ENCODE measurements at regions not wholly inside any gene's neighbourhood (a gene's known extent, or its start where the extent isn't known, plus 50 kb on each side); places are given as distances from the start of the nearest gene placed in this dataset.

- no peak for TF ChIP-seq ZNF121 (CRISPR knock-in tag; IDR thresholded peaks at IDR 0.05)
- TF ChIP-seq TP53 (CRISPR knock-in tag; IDR thresholded peaks at IDR 0.05): no peak
- TF ChIP-seq IRF1 (CRISPR knock-in tag; IDR thresholded peaks at IDR 0.05): no peak
These were observed 612.2 kb upstream of the USP24 start (continued) for GRCh38 chr1:55827350-55827749.

GRCh38 chr1:55826381-55827080 lies 611.4 kb upstream of the USP24 start:
- CTCF ChIA-PET: no interaction called here
- POLR2A ChIA-PET: no interaction called here

GRCh38 chr1:55825461-55825860 lies 610.3 kb upstream of the USP24 start:
- Mint-ChIP-seq H3K4me1 (no peaks in the 10 kb centered on the region), H3K9me3 (peaks cover 3% of the 10 kb centered on the region; the same call in 1 of the 2 replicates), H3K27ac (no peak overlapping the region), H3K4me3 (no peak overlapping the region), H3K36me3 (no peaks in the 10 kb centered on the region), H3K27me3 (ENCODE audit: low read depth) (no peaks in the 10 kb centered on the region)
- POLR2A ChIA-PET: no interaction called here
- DNase-seq (ENCODE audit: low spot score): no peak
- no peak for TF ChIP-seq ZNF263 (CRISPR knock-in tag; IDR thresholded peaks at IDR 0.05; ENCODE audit: low read depth)
- no peak for TF ChIP-seq NFYB (CRISPR knock-in tag; conservative IDR thresholded peaks at IDR 0.05; ENCODE audit: low read depth)
- TF ChIP-seq IRF1 (CRISPR knock-in tag; IDR thresholded peaks at IDR 0.05): no peak
- no peak for TF ChIP-seq FOXK1 (CRISPR knock-in tag; IDR thresholded peaks at IDR 0.05)
- no peak for ATAC-seq
- CTCF ChIA-PET: no interaction called here

More at GRCh38 chr1:55826381-55827080, 611.4 kb upstream of the USP24 start:
- H3K27ac Mint-ChIP-seq: no peak overlapping the region
- no peaks in the 10 kb centered on the region for H3K4me1 Mint-ChIP-seq
- H3K27me3 Mint-ChIP-seq (ENCODE audit: low read depth): no peaks in the 10 kb centered on the region
- TF ChIP-seq SMAD4 (CRISPR knock-in tag; IDR thresholded peaks at IDR 0.05) (no peak), ZNF281 (CRISPR knock-in tag; IDR thresholded peaks at IDR 0.05) (no peak), ESRRA (CRISPR knock-in tag; IDR thresholded peaks at IDR 0.05; ENCODE audit: borderline replicate concordance) (no peak), JUN (CRISPR knock-in tag; IDR thresholded peaks at IDR 0.05) (no peak), JAZF1 (CRISPR knock-in tag; IDR thresholded peaks at IDR 0.05) (no peak)
- H3K4me3 Mint-ChIP-seq: no peak overlapping the region
- DNase-seq (ENCODE audit: low spot score) (no peak), ATAC-seq (no peak)
- peaks cover 3% of the 10 kb centered on the region; the same call in 1 of the 2 replicates for H3K9me3 Mint-ChIP-seq
- no peaks in the 10 kb centered on the region for H3K36me3 Mint-ChIP-seq

- H3K36me3 Mint-ChIP-seq: no peaks in the 10 kb centered on the region
- no peak for ATAC-seq
These were observed 609.1 kb upstream of the USP24 start for GRCh38 chr1:55824251-55824640.

More at GRCh38 chr1:55824251-55824640, 609.1 kb upstream of the USP24 start:
- no peak for TF ChIP-seq HMGA2 (CRISPR knock-in tag; IDR thresholded peaks at IDR 0.05)
- no peak for TF ChIP-seq SP1 (CRISPR knock-in tag; conservative IDR thresholded peaks at IDR 0.05)
- no peak for TF ChIP-seq PRRX2 (CRISPR knock-in tag; IDR thresholded peaks at IDR 0.05)
- no peak for TF ChIP-seq ZBTB21 (CRISPR knock-in tag; IDR thresholded peaks at IDR 0.05; ENCODE audit: borderline replicate concordance)
- TF ChIP-seq ARID4B (CRISPR knock-in tag; IDR thresholded peaks at IDR 0.05; ENCODE audit: borderline replicate concordance): no peak
- no peak for TF ChIP-seq JUN (CRISPR knock-in tag; IDR thresholded peaks at IDR 0.05)
- no peak for TF ChIP-seq NFE2L1 (CRISPR knock-in tag; IDR thresholded peaks at IDR 0.05)
- TF ChIP-seq NR3C1 (CRISPR knock-in tag; conservative IDR thresholded peaks at IDR 0.05; ENCODE audit: low read depth): no peak
- TF ChIP-seq ZNF281 (CRISPR knock-in tag; IDR thresholded peaks at IDR 0.05): no peak
- no peak for TF ChIP-seq ZNF232 (CRISPR knock-in tag; IDR thresholded peaks at IDR 0.05)
- Mint-ChIP-seq H3K27me3 (ENCODE audit: low read depth) (no peaks in the 10 kb centered on the region), H3K9me3 (peaks cover 3% of the 10 kb centered on the region; the same call in 1 of the 2 replicates), H3K4me3 (no peak overlapping the region), H3K4me1 (no peaks in the 10 kb centered on the region), H3K27ac (no peak overlapping the region)
- ChIA-PET CTCF (interaction anchor here (1.0 kb wide), 1 partner anchor 37 kb away, joined by 3 read pairs; no protein-coding TSS in a partner anchor), POLR2A (interaction anchor here (0.6 kb wide), 1 partner anchor 22 kb away, joined by 5 read pairs; no protein-coding TSS in a partner anchor)
- no peak for DNase-seq (ENCODE audit: low spot score)
